ENCODE measurements at regions not wholly inside any gene's neighbourhood (a gene's known extent, or its start where the extent isn't known, plus 50 kb on each side); places are given as distances from the start of the nearest gene placed in this dataset.

GRCh38 chr1:93815366-93816110 is 63.5 kb downstream of the DNTTIP2 start:
- no peak for DNase-seq (ENCODE audit: low spot score)

- DNase-seq (ENCODE audit: low spot score): no peak
These were observed 64.1 kb downstream of the DNTTIP2 start for GRCh38 chr1:93814795-93815340.

GRCh38 chr1:93814059-93814794 is 64.8 kb downstream of the DNTTIP2 start:
- peak; percentile 76 for DNase-seq (ENCODE audit: low spot score)

GRCh38 chr1:93813076-93813475 is 65.9 kb downstream of the DNTTIP2 start:
- DNase-seq (ENCODE audit: low spot score): no peak

- DNase-seq (ENCODE audit: low spot score): no peak
These were observed 67.5 kb downstream of the DNTTIP2 start for GRCh38 chr1:93811326-93812065.

- DNase-seq (ENCODE audit: low spot score): no peak
These were observed 68.7 kb downstream of the DNTTIP2 start for GRCh38 chr1:93810316-93810715.

GRCh38 chr1:93808871-93809270 is 70.1 kb downstream of the DNTTIP2 start:
- DNase-seq (ENCODE audit: low spot score): no peak

- no peak for DNase-seq (ENCODE audit: low spot score)
These were observed 71.6 kb downstream of the DNTTIP2 start for GRCh38 chr1:93807311-93807930.

GRCh38 chr1:93805027-93805610 is 73.9 kb downstream of the DNTTIP2 start:
- DNase-seq (ENCODE audit: low spot score): no peak

- DNase-seq (ENCODE audit: low spot score): no peak
These were observed 74.6 kb downstream of the DNTTIP2 start for GRCh38 chr1:93804412-93804811.

- DNase-seq (ENCODE audit: low spot score): no peak
These were observed 77.5 kb downstream of the DNTTIP2 start for GRCh38 chr1:93801471-93801870.

GRCh38 chr1:93800856-93801255 is 78.2 kb downstream of the DNTTIP2 start:
- no peak for DNase-seq (ENCODE audit: low spot score)

GRCh38 chr1:93798291-93798690 is 80.7 kb downstream of the DNTTIP2 start:
- DNase-seq (ENCODE audit: low spot score): no peak

GRCh38 chr1:93784538-93784937 is 94.5 kb downstream of the DNTTIP2 start:
- DNase-seq (ENCODE audit: low spot score): no peak

- no peak for DNase-seq (ENCODE audit: low spot score)
These were observed 95.1 kb downstream of the DNTTIP2 start for GRCh38 chr1:93783876-93784275.

- DNase-seq (ENCODE audit: low spot score): no peak
These were observed 98.0 kb upstream of the BCAR3 start for GRCh38 chr1:93779540-93780165.

- DNase-seq (ENCODE audit: low spot score): no peak
These were observed 96.8 kb upstream of the BCAR3 start for GRCh38 chr1:93778457-93778856.

- DNase-seq (ENCODE audit: low spot score): no peak
These were observed 95.6 kb upstream of the BCAR3 start for GRCh38 chr1:93777255-93777654.

GRCh38 chr1:93776728-93777127 is 95.1 kb upstream of the BCAR3 start:
- DNase-seq (ENCODE audit: low spot score): no peak

- no peak for DNase-seq (ENCODE audit: low spot score)
These were observed 93.6 kb upstream of the BCAR3 start for GRCh38 chr1:93775224-93775623.

GRCh38 chr1:93774707-93775106 is 93.1 kb upstream of the BCAR3 start:
- DNase-seq (ENCODE audit: low spot score): no peak

All from cerebellar cortex (tissue), 1 donor.